HG02798 (cell line): ENCODE measurements at regions not wholly inside any gene's neighbourhood (a gene's known extent, or its start where the extent isn't known, plus 50 kb on each side); places are given as distances from the start of the nearest gene placed in this dataset.

Source experiments
- ATAC-seq: cut with Tn5 transposase; IDR thresholded peaks from one replicate; pipeline ENCODE4 v1.9.1; 2021; ENCODE audit warnings: mild to moderate bottlenecking; ENCODE audit not compliant: unreplicated experiment, poor library complexity

- ATAC-seq: no peak
Measured at GRCh38 chr14:36047912-36048311, 128.6 kb downstream of the PTCSC3 start.

GRCh38 chr14:36035675-36036074, 140.8 kb downstream of the PTCSC3 start:
- ATAC-seq: no peak

- no peak for ATAC-seq
Measured at GRCh38 chr14:36028665-36029064, 147.9 kb downstream of the PTCSC3 start.

GRCh38 chr14:36028218-36028617, 148.3 kb downstream of the PTCSC3 start:
- ATAC-seq: no peak

- ATAC-seq: no peak
Measured at GRCh38 chr14:36027354-36027753, 149.2 kb downstream of the PTCSC3 start.

- ATAC-seq: no peak
Measured at GRCh38 chr14:36022765-36023410, 153.6 kb downstream of the PTCSC3 start.

- ATAC-seq: no peak
Measured at GRCh38 chr14:36021591-36022320, 154.8 kb downstream of the PTCSC3 start.

GRCh38 chr14:36021030-36021422, 155.5 kb downstream of the PTCSC3 start:
- peak; percentile 41 for ATAC-seq

- ATAC-seq: no peak
Measured at GRCh38 chr14:36020120-36021029, 156.1 kb downstream of the PTCSC3 start.

- ATAC-seq: peak; percentile 51
Measured at GRCh38 chr14:36019126-36019525, 157.4 kb downstream of the PTCSC3 start.

- no peak for ATAC-seq
Measured at GRCh38 chr14:36014236-36014635, 162.3 kb downstream of the PTCSC3 start.

- ATAC-seq: no peak
Measured at GRCh38 chr14:36013483-36013882, 163.0 kb downstream of the PTCSC3 start.

- no peak for ATAC-seq
Measured at GRCh38 chr14:36012621-36013020, 163.9 kb downstream of the PTCSC3 start.

- no peak for ATAC-seq
Measured at GRCh38 chr14:36009643-36010042, 166.9 kb downstream of the PTCSC3 start.

- no peak for ATAC-seq
Measured at GRCh38 chr14:36006623-36007022, 169.9 kb downstream of the PTCSC3 start.

- no peak for ATAC-seq
Measured at GRCh38 chr14:36005670-36006069, 170.9 kb downstream of the PTCSC3 start.

- ATAC-seq: no peak
Measured at GRCh38 chr14:36001936-36002335, 174.6 kb downstream of the PTCSC3 start.

GRCh38 chr14:35999294-35999693, 173.2 kb downstream of the BRMS1L start:
- no peak for ATAC-seq

- ATAC-seq: no peak
Measured at GRCh38 chr14:35998303-35998702, 172.2 kb downstream of the BRMS1L start.

- ATAC-seq: no peak
Measured at GRCh38 chr14:35993684-35993960, 167.5 kb downstream of the BRMS1L start.
